Progenitor cell of endocrine pancreas (in vitro differentiated cells): ENCODE measurements at regions not wholly inside any gene's neighbourhood (a gene's known extent, or its start where the extent isn't known, plus 50 kb on each side); places are given as distances from the start of the nearest gene placed in this dataset.

ENCODE experiments used
- DNase-seq: peaks from one replicate; pipeline ENCODE4 v3.0.0; 2021; ENCODE audit warnings: low spot score; ENCODE audit not compliant: unreplicated experiment
- H3K27ac Mint-ChIP-seq: 2 replicates; pipeline ENCODE4 v1.8.0; 2021; ENCODE audit warnings: mild to moderate bottlenecking, moderate library complexity, mixed read lengths
- H3K27me3 Mint-ChIP-seq: 2 replicates; pipeline ENCODE4 v1.8.0; 2021; ENCODE audit warnings: mixed read lengths
- H3K36me3 Mint-ChIP-seq: 2 replicates; pipeline ENCODE4 v1.8.0; 2022; ENCODE audit warnings: mixed read lengths; ENCODE audit not compliant: insufficient read depth
- H3K4me1 Mint-ChIP-seq: 2 replicates; pipeline ENCODE4 v1.8.0; 2021; ENCODE audit warnings: low read depth, mixed read lengths
- H3K4me3 Mint-ChIP-seq: 2 replicates; pipeline ENCODE4 v1.8.0; 2021; ENCODE audit warnings: low read depth, mild to moderate bottlenecking, moderate library complexity, mixed read lengths
- H3K9me3 Mint-ChIP-seq: 2 replicates; pipeline ENCODE4 v1.8.0; 2021; ENCODE audit warnings: low read depth, mixed read lengths
- CTCF ChIP-seq: fragments of 200-600 bp; sonication (generic); IDR thresholded peaks from one replicate; pipeline ENCODE4 v1.5.0; 2021; ENCODE audit warnings: antibody characterized with exemption, mild to moderate bottlenecking; ENCODE audit not compliant: unreplicated experiment

- Mint-ChIP-seq H3K4me3 (no peak overlapping the region), H3K36me3 (no peaks in the 10 kb centered on the region), H3K4me1 (peaks cover 14% of the 10 kb centered on the region), H3K27ac (no peak overlapping the region), H3K9me3 (peaks cover 4% of the 10 kb centered on the region), H3K27me3 (peaks cover 18% of the 10 kb centered on the region)
- TF ChIP-seq CTCF = no peak
- DNase-seq = no peak
Measured at GRCh38 chr14:99342204-99342603, 70.2 kb upstream of the BCL11B start.

- peaks cover 4% of the 10 kb centered on the region for H3K9me3 Mint-ChIP-seq
- no peaks in the 10 kb centered on the region for H3K4me1 Mint-ChIP-seq
- no peak overlapping the region for H3K27ac Mint-ChIP-seq
- DNase-seq = no peak
- H3K27me3 Mint-ChIP-seq = peaks cover 23% of the 10 kb centered on the region
- no peak for TF ChIP-seq CTCF
- no peaks in the 10 kb centered on the region for H3K36me3 Mint-ChIP-seq
- no peak overlapping the region for H3K4me3 Mint-ChIP-seq
Measured at GRCh38 chr14:99339551-99339950, 67.6 kb upstream of the BCL11B start.

- Mint-ChIP-seq H3K27me3 (peaks cover 23% of the 10 kb centered on the region), H3K4me1 (no peaks in the 10 kb centered on the region), H3K9me3 (peaks cover 4% of the 10 kb centered on the region), H3K36me3 (no peaks in the 10 kb centered on the region), H3K27ac (no peak overlapping the region), H3K4me3 (no peak overlapping the region)
- DNase-seq = no peak
- TF ChIP-seq CTCF = no peak
Measured at GRCh38 chr14:99338313-99338712, 66.3 kb upstream of the BCL11B start.

DNA sequence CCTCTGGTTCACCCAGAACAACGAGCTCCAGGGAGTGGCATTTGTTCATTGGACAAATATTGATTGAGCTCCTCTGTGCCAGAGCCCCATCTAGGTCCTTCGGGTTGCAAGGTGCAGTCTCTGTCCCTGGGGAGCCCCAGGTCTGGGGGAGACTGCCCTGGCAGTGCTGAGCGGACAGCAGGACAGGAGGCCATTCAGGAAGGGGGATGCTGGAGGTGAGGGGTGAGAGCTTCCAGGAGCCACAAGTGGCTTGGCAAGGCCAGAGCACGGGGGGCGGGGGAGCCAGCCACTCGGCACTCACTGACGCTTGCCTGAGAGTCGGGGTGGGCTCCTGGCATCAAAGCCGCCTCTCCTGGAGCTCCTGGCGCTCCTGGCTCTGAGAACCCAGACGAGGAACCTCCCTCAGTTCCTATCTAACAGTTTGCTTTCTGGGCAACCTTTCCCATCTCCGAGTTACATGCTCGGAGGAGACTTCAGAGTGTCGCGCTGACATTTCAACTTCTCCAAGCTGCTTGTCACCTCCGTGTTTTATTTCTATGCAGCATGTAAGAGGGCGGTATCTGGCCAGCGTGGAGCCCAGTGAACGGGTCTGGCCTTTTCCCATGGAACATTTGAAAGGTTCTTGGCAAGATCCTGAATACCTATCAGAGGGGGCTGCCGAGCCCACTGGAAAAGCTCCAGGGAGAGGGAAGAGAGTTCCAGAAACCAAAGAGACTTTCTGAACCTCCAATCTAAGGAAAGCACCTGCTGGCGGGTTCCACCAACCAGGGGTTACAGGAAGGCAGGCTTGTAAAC lies 62.0 kb upstream of the BCL11B start:
- DNase-seq = no peak
- TF ChIP-seq CTCF = no peak
- Mint-ChIP-seq H3K36me3 (no peaks in the 10 kb centered on the region), H3K9me3 (no peaks in the 10 kb centered on the region), H3K27me3 (peaks cover 17% of the 10 kb centered on the region), H3K27ac (no peak overlapping the region), H3K4me1 (no peaks in the 10 kb centered on the region), H3K4me3 (no peak overlapping the region)

GRCh38 chr14:99333214-99333613 lies 61.2 kb upstream of the BCL11B start:
- Mint-ChIP-seq H3K27me3 (peaks cover 10% of the 10 kb centered on the region), H3K4me3 (no peak overlapping the region)

More at GRCh38 chr14:99333214-99333613, 61.2 kb upstream of the BCL11B start:
- no peak for DNase-seq
- TF ChIP-seq CTCF = no peak
- no peaks in the 10 kb centered on the region for H3K36me3 Mint-ChIP-seq
- no peaks in the 10 kb centered on the region for H3K4me1 Mint-ChIP-seq
- no peaks in the 10 kb centered on the region for H3K9me3 Mint-ChIP-seq
- H3K27ac Mint-ChIP-seq = no peak overlapping the region
